ENCODE measurements at regions not wholly inside any gene's neighbourhood (a gene's known extent, or its start where the extent isn't known, plus 50 kb on each side); places are given as distances from the start of the nearest gene placed in this dataset.
A peak's percentile ranks its signal among the peaks of the same experiment; 100 is the strongest.
"Not testable (repeated sequence)": the region's sequence is repeated elsewhere in the genome, so short reads cannot be mapped to it uniquely, and the experiment has no call there.

- FAIRE-seq: no peak
- DNase-seq (ENCODE audit: insufficient read length, low spot score): no peak
These were observed 118.2 kb upstream of the C7orf33 start for GRCh38 chr7:148472406-148472805.

DNA sequence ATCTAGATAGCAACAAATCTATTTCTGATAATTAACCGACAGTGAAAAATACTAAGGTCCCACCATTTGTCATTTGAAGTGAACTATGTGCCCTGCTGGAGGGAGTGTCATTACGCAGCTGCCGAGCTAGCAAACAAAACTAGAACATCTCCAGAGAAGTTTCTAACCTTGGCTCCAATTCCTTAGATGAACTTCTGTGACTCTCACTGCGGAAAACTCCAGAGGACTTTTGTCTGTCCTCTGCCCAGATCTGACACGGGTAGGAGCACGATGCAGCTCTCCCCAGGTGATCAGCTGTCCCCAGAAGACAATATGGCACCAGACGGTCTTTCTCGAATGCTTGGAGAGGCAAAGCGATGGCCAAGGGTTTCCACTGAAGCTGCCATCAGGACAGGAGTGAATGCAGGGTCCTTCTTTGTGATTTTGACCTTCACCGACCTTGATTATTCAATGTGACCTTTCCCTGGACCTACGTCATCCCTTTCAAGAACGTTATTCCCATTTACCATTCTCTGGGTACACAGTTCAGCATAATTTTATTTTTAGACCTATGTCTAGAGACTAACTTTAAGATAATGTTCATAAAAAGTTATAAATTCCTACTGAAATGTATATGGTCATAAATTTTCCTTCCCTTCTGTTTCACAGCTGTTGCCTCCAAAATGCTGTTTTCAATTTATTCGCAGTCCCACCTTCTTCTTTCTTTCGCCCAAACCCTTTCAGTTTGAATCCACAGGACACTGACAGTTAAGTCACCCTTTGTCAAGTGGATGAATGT is 116.7 kb upstream of the C7orf33 start:
- DNase-seq (ENCODE audit: insufficient read length, low spot score): no peak
- no peak for FAIRE-seq

GRCh38 chr7:148474481-148475025 is 116.0 kb upstream of the C7orf33 start:
- no peak for FAIRE-seq
- DNase-seq (ENCODE audit: insufficient read length, low spot score): no peak

- FAIRE-seq (no peak), DNase-seq (ENCODE audit: insufficient read length, low spot score) (no peak)
These were observed 112.0 kb upstream of the C7orf33 start for GRCh38 chr7:148478551-148478950.

GRCh38 chr7:148480479-148481146 is 110.0 kb upstream of the C7orf33 start:
- no peak for DNase-seq (ENCODE audit: insufficient read length, low spot score)

DNA sequence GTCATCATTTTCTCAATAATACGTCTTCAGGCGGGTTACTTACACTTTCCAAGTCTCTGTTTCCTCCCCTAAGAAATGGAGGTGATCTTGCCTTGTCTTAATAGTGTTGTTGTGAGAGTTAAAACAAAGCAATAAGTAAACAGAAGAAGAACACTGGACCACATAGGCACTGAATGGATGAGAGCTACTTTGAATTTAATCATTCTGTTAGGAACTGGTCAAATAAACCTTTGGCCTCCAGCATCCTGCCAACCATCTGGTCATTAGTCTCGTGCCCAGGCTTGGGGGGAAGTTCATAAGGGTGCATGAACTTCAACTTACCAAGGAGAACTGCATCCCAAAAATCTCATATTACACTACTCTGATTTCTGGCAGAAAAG is 109.4 kb upstream of the C7orf33 start:
- DNase-seq (ENCODE audit: insufficient read length, low spot score) (no peak), FAIRE-seq (no peak)

More at GRCh38 chr7:148480479-148481146, 110.0 kb upstream of the C7orf33 start:
- FAIRE-seq: no peak

DNA sequence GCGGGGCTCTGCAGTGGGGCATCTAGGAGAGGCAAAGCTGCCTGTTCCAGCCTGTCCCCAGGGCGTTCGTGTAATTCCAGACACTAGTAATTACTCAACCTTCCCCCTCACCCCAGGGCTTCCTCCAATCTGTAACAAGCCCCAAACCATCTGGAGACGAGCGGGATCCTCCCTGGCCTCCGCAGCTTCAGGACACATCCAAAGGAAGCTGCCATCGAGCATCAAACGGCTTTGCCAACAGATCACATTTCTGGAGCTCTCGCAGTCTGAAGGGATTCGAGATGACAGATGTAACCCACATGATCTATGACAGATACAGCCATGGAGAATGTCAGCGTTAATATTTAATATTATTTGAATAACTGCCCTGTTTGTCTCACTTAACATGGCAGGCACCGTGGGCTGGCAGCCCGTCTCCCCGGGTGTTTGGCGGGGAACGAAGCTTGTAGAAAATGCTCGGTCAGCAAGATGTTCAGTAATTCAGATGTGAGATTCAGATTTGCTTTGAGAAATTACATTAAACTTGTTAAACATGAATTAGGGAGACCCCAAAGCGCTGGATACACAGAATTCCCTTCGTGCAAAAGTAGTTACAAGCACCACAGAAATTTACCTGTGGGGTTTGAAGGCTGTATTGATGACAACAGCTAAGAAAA is 108.5 kb upstream of the C7orf33 start:
- DNase-seq (ENCODE audit: insufficient read length, low spot score) (no peak), FAIRE-seq (no peak)

- DNase-seq (ENCODE audit: insufficient read length, low spot score) (no peak), FAIRE-seq (no peak)
These were observed 106.9 kb upstream of the C7orf33 start for GRCh38 chr7:148483515-148484308.

- no peak for FAIRE-seq
- DNase-seq (ENCODE audit: insufficient read length, low spot score): no peak
These were observed 106.1 kb upstream of the C7orf33 start for GRCh38 chr7:148484486-148484885.

GRCh38 chr7:148485618-148486017 is 104.9 kb upstream of the C7orf33 start:
- no peak for DNase-seq (ENCODE audit: insufficient read length, low spot score)
- FAIRE-seq: no peak

DNA sequence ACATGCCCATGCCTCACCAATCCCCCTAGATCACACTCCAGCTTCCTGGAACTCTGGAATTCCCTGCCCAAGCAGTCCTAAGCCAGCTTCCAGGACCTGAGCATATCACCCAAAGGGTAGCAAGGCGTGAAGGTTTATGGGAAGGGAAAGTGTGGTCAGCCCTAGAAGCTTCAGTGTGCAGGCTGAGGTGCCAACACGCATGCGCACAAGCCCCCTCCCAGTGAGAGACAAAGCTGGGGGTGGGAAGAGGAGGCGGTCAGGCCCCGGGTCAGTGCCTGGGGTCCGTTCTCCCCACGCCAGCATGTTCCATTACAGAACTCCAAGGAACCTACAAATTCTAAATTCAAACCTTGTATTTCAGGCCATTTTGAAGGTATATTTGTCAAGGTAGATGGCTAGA is 103.6 kb upstream of the C7orf33 start:
- DNase-seq (ENCODE audit: insufficient read length, low spot score) (no peak), FAIRE-seq (no peak)

DNA sequence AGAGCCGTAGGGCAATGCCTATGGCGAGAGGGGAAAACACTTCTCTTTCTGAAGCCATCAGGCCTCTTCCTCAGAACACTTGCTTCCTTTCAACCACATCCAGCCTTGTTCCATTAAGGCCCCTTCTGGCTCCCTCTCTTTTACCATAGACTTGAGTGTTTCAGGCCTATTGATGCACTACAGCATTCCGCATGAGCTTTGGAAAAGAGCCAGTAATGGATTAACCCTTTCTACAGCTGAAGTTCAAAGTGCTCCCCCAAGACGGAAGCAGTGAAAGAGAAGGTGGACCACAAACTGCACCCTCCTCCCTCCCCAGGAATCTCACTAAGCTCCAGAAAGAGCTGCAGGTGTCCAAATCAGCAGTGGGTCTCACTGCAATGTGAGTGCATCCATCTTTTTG is 102.7 kb upstream of the C7orf33 start:
- FAIRE-seq: no peak
- no peak for DNase-seq (ENCODE audit: insufficient read length, low spot score)

DNA sequence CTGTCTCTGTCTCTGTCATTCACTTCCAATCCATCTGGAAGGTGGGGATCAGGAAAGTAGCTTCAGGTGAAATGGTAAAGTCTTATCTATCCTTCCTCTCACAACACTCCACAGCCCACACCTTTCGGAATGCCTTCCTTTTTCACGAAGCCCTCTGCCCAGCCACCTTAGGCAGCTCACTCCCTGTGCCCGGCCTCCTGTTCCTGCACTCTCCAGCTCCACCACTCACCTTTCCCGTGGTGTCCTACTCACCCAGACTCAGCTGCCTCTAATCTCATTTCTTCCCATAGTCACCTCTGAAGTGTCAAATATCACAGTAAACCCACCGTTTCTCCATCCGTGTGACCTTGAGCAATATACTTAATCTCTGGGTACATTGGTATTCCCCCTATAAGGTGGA is 100.9 kb upstream of the C7orf33 start:
- DNase-seq (ENCODE audit: insufficient read length, low spot score) (no peak), FAIRE-seq (no peak)

GRCh38 chr7:148492157-148492860 is 98.3 kb upstream of the C7orf33 start:
- DNase-seq (ENCODE audit: insufficient read length, low spot score): no peak
- no peak for FAIRE-seq

DNA sequence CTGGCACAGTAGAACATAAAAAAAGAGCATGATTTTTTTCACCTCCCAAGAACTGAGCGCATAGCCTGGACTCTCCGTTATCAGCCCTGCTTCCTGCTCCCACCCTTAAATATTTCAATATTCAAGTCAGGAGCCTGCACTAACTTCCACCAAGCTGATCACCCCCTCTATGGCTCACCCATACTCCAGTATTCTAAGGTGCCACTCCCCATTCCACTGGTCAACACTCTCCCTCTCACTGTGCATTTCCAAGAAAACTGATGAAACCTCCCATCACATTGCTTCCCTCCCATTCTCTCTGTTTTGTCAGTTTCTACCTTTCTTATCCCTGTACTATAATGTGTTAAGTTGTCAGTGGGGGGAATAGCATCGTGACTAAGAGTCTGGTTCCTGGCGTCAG is 95.0 kb upstream of the C7orf33 start:
- DNase-seq (ENCODE audit: insufficient read length, low spot score): no peak
- no peak for FAIRE-seq

- FAIRE-seq: no peak
- no peak for DNase-seq (ENCODE audit: insufficient read length, low spot score)
These were observed 89.6 kb upstream of the C7orf33 start for GRCh38 chr7:148500978-148501377.

- DNase-seq (ENCODE audit: insufficient read length, low spot score) (peak; percentile 21), FAIRE-seq (no peak)
These were observed 86.6 kb upstream of the C7orf33 start for GRCh38 chr7:148503900-148504487.

GRCh38 chr7:148505645-148506375 is 84.8 kb upstream of the C7orf33 start:
- no peak for FAIRE-seq
- DNase-seq (ENCODE audit: insufficient read length, low spot score): no peak

DNA sequence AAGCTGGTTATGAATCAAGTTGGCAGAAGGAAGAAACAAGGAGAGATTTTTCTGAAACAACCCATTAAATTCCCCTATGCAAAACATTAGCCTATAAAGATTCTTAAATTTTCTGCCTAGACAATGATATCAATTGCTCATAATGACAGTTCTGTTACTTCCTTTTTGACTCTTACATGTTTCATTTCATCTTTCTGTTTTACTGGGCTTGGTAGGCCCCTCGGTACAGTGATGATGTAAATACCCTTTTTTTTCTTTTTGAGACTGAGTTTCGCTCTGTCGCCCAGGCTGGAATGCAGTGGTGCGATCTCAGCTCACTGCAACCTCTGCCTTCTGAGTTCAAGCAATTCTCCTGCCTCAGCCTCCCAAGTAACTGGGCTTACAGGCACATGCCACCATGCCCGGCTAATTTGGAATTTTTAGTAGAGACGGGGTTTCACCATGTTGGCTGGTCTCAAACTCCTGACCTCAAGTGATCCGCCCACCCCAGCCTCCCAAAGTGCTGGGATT is 83.4 kb upstream of the C7orf33 start:
- not testable (repeated sequence) for FAIRE-seq

More for the DNA sequence above, 83.4 kb upstream of the C7orf33 start:
- not testable (repeated sequence) for DNase-seq (ENCODE audit: insufficient read length, low spot score)

All from HTR-8/SVneo (cell line).